ENCODE measurements at regions not wholly inside any gene's neighbourhood (a gene's known extent, or its start where the extent isn't known, plus 50 kb on each side); places are given as distances from the start of the nearest gene placed in this dataset.

- TF ChIP-seq CTCF (IDR thresholded peaks at IDR 0.05; ENCODE audit: low read depth, low read length): no peak
- TF ChIP-seq POLR2A (IDR thresholded peaks at IDR 0.05; ENCODE audit: extremely low read depth, insufficient read length): no peak
Observed at GRCh38 chr2:49553658-49554057, 399.3 kb upstream of the FSHR start.
